NCI-H345 treated with DMSO at 0.1 percent for 48 hours (cell line): ENCODE measurements at regions not wholly inside any gene's neighbourhood (a gene's known extent, or its start where the extent isn't known, plus 50 kb on each side); places are given as distances from the start of the nearest gene placed in this dataset.

Experiments
- DNase-seq: peaks from one replicate; lab custom pipeline; 2025; ENCODE audit not compliant: unreplicated experiment; lab: John Stamatoyannopoulos, UW

GRCh38 chr2:169426069-169426663 lies 53.1 kb upstream of the BBS5 start:
- DNase-seq, result no peak

- no peak for DNase-seq
Observed at GRCh38 chr2:169422120-169422519, 57.2 kb upstream of the BBS5 start.

DNA sequence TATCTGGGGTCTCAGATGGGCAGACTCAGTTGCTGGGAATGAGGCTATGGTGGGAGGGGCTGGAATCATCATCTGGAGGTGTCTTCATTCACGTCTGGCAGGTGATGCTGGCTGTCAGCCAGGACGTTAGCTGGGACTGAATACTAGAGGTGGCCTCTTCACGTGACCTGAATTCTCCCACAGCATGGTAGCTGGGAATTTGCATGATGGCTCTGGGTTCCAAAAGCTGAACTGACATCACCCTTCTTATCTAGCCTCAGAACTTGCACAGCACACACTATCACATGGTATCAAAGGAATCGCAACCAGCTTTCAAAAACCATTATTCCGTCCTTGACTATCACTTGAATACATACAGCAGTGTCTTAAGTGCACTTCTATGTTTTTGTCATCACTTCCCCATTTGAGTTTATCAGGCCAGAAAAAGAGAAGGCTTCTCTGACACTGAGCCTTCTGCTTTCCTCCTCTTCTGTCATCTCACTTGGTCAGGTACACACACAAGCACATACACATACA lies 53.0 kb upstream of the LRP2 start:
- peak; percentile 5 for DNase-seq
